ENCODE measurements at regions not wholly inside any gene's neighbourhood (a gene's known extent, or its start where the extent isn't known, plus 50 kb on each side); places are given as distances from the start of the nearest gene placed in this dataset.

GRCh38 chr3:66662894-66663293 lies 162.1 kb upstream of the LRIG1 start:
- TF ChIP-seq ZNF19 (tag by site-specific recombination; IDR thresholded peaks at IDR 0.05; ENCODE audit: low read depth): no peak
- no peak for TF ChIP-seq CTCF (tag by site-specific recombination; IDR thresholded peaks at IDR 0.05)
- TF ChIP-seq ZEB2 (tag by site-specific recombination; IDR thresholded peaks at IDR 0.05): no peak
- TF ChIP-seq ZNF830 (tag by site-specific recombination; IDR thresholded peaks at IDR 0.05; ENCODE audit: low read depth): no peak
- TF ChIP-seq GLI4 (tag by site-specific recombination; IDR thresholded peaks at IDR 0.05): no peak
- no peak for TF ChIP-seq TRIM28 (IDR thresholded peaks at IDR 0.05; ENCODE audit: borderline replicate concordance, low read length)
- TF ChIP-seq ATF2 (tag by site-specific recombination; IDR thresholded peaks at IDR 0.05; ENCODE audit: low read depth): no peak
- no peak for TF ChIP-seq ZNF274 (IDR thresholded peaks at IDR 0.05; ENCODE audit: low read length)
- TF ChIP-seq ZNF274 (tag by site-specific recombination; IDR thresholded peaks at IDR 0.05; ENCODE audit: borderline replicate concordance): no peak
- TF ChIP-seq ZNF558 (tag by site-specific recombination; IDR thresholded peaks at IDR 0.05): no peak
- no peak for TF ChIP-seq ZNF341 (tag by site-specific recombination; IDR thresholded peaks at IDR 0.05; ENCODE audit: low read depth)
- TF ChIP-seq ZBTB8A (tag by site-specific recombination; IDR thresholded peaks at IDR 0.05): no peak
- TF ChIP-seq ZNF175 (tag by site-specific recombination; IDR thresholded peaks at IDR 0.05): no peak
- no peak for TF ChIP-seq KLF16 (tag by site-specific recombination; IDR thresholded peaks at IDR 0.05)

Data from HEK293 (cell line).